SH-SY5Y (cell line): ENCODE measurements at regions not wholly inside any gene's neighbourhood (a gene's known extent, or its start where the extent isn't known, plus 50 kb on each side); places are given as distances from the start of the nearest gene placed in this dataset.

ENCODE experiments used
- GATA2 ChIP-seq: IDR thresholded peaks from 2 replicates; pipeline ENCODE4 v1.6.1; 2011; ENCODE audit warnings: mild to moderate bottlenecking, low read depth, low read length
- GATA3 ChIP-seq: IDR thresholded peaks from 2 replicates; pipeline ENCODE4 v1.6.1; 2011; ENCODE audit warnings: low read depth, mild to moderate bottlenecking, low read length, moderate library complexity

DNA sequence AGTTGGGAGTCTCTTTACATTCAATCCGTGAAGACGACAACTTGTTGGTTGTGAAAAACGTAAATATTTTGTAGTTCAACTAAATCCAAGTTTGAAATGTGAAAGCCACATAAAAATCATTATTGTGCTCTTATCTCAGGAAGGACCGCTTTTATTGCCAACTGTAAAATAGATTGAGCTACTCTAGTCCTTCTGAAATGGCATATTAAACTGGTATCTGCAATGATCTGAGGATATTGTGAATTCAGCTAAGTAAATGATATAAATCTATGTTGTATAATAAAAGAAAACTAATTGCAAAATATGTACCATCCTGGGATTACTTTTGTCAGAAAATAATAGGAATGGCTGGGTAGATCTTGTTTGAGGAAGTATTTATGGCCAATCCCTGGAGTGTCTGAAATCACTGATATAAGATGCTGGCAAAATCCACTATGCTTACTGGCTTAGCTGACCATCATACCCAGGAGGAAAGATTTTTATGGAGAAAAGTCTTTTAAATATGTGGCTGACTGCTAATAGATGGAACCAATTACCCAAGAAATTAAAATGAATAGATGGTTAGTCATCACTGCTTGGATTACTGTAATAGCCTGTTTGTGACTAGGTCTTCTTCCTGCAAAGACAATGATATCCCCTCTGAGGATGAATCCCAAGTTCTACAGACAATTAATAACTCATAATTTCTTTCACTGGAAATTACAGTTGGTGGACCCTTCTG is 191.8 kb downstream of the SEMA6D start:
- no peak for TF ChIP-seq GATA3

DNA sequence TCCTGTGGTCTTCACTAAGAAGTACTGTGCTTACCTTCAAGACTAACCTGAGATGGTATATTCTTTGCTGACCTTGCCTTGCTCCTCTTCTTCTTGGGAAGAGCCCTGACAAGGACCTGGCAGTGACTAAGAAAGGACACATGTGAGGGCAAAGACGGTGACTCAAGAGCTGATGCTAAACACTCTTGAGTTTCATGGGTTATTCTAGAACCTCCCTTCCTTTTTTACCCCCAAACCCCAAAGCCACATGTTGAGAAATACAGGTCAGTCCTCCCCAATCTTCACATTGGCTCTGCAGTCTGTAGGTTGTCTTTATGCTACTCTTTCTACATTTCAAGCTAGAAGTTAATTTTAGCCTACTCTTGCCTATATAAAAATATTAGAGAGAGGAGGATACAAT is 200.6 kb downstream of the SEMA6D start:
- TF ChIP-seq GATA2: no peak
- TF ChIP-seq GATA3: no peak

DNA sequence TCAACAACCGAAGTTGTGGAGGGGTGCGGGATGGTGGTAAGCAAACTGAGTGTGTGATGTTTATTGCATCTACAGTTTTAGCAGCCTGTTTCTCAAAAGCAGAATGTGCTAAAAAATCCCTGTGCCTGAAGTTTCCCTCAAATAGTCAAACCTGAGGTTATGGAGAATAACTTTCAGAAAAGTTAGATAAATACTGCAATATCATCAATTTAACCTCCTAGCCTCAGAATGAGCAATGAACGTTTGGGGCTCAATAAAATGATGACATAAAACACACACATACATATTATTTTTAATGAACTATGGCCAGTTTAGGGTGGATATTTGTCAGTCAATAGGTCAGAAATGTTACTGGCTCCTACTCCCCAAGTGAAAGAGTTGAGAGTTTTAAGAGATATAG is 201.6 kb downstream of the SEMA6D start:
- TF ChIP-seq GATA2: no peak
- no peak for TF ChIP-seq GATA3

- no peak for TF ChIP-seq GATA2
- TF ChIP-seq GATA3: no peak
Measured at GRCh38 chr15:47924381-47924780, 196.4 kb upstream of the SLC24A5 start.

DNA sequence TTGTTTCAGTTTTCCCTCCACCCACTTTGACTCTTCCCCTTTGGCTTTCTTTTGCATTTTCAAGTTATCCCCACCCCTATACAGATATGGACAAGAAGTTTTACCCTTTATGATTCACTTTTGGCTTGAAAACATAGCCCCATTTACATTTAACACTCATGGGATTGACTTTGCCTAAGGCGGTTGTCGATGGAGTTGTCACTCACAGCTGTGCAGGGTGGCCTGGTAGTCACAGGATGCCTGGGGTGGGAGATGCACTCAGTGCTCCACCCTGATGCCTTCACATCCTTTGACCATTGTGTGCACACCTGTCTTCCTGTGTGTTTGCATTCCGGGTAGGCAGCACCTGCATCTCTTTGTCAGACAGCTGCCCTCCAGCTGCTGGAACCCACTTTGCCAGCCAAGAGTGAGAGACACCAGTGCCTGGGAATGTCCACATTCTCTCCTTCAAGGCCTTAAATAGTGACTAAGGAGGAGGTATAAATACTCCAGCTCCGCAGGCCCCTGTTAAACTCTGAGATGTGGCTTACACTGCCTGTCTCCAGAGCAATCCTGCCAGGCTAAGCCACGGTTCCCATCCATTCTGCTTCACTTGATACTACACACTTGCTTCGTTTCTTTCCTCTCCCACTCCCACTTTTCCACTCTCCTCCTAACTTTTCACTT is 191.5 kb upstream of the SLC24A5 start:
- TF ChIP-seq GATA3 (no peak), GATA2 (no peak)

DNA sequence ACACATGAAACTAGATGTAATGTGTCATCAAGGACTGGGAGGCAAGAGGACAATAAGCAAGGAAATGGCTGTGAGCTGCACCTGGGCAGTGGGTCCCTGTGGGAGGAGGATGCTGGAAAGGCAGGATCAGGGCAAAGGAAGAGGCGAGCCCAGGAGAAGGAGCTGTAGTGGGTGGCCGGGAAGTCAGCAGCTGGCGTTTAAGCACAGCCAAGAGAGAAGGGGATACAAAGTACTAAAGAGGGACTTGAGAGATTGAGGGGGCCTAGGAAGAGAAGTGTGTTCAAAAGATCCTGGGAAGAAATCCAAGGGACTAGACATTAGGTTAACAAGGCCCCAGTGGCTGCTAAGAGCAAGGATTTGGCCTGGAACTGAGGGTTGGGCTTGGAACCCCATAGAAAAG is 188.5 kb upstream of the SLC24A5 start:
- no peak for TF ChIP-seq GATA2
- no peak for TF ChIP-seq GATA3

- no peak for TF ChIP-seq GATA3
- TF ChIP-seq GATA2: peak; percentile 61; the same call in 1 of the 2 replicates
Measured at GRCh38 chr15:47932951-47933641, 187.7 kb upstream of the SLC24A5 start.

DNA sequence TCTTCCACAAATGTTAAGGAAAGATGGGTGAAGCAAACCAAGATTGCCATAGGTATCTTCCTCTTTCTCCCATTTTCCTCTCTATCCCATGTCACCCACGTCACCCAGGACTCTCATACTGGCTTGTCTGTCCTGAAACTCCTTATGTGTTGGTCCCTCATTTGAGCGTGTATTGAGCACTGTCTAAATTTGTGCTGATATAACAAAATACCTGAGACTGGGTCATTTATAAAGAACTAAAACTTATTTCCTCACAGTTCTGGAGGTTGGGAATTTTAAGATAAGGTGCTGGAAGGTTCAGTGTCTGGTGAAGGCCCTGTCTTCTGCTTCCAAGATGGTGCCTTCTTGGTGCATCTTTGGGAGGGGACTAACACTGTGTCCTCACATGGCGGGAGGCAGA is 186.9 kb upstream of the SLC24A5 start:
- no peak for TF ChIP-seq GATA3

- no peak for TF ChIP-seq GATA3
- no peak for TF ChIP-seq GATA2
Measured at GRCh38 chr15:47934342-47934741, 186.4 kb upstream of the SLC24A5 start.

DNA sequence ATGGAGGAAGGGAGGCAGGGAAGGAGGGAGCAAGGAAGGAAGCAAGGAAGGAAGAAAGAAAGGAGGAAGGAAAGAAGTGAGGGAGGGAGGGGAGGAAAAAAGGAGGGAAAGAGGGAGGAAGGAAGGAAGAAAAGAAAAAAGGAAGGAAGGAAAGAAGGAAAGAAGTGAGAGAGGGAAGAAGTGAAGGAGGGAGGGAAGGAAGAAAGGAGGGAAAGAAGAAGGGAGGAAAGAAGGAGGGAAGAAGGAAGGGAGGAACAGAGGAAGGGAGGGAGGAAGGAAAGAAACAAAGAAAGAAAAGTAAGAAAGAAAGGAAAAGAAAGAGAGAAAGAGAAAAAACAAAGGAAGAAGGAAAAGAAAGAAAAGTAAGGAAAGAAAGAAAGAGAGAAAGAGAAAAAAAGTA is 183.0 kb upstream of the SLC24A5 start:
- TF ChIP-seq GATA2 (no peak), GATA3 (no peak)

- no peak for TF ChIP-seq GATA3
- TF ChIP-seq GATA2: no peak
Measured at GRCh38 chr15:47944637-47945288, 176.0 kb upstream of the SLC24A5 start.

- TF ChIP-seq GATA3 (no peak), GATA2 (no peak)
Measured at GRCh38 chr15:47945872-47946650, 174.7 kb upstream of the SLC24A5 start.

- TF ChIP-seq GATA2: no peak
- no peak for TF ChIP-seq GATA3
Measured at GRCh38 chr15:47949815-47950214, 171.0 kb upstream of the SLC24A5 start.

DNA sequence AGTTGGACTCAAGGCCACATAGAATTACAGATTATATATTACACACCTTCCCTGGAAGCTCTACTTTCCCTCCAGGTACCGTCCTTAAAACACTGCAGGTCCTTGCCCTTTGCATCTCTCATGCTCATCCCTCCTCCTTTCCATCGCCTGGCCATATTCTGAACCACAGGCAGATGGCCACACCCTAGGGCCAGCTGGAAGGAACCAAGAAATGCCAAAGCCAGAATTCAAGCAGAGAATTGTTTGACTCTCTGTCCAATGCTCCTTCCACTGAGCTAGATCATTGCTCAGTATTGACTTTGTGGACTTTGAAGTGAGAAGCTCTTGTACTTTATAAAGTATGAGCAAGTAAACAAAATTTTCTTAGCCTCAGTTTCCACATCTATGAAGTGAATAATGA is 170.3 kb upstream of the SLC24A5 start:
- no peak for TF ChIP-seq GATA2
- no peak for TF ChIP-seq GATA3

DNA sequence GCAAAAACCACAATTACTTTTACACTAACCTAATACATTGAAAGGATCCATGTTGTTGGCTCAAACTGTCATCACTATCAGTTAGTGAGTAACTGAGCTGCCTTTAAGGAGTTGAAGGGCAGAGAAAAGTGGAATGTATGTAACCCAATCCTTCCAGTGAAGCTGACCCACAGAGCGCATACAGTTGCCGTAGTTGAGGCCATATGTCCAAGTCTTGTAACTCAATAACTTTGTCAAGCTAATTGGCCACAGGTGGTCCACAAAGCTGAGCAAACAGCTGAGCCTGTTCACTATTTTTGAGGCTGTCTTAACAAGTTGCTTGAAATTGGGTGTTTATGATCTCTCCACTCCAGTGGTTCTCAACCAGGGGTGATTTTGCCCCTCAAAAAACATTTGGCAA is 169.0 kb upstream of the SLC24A5 start:
- TF ChIP-seq GATA3 (no peak), GATA2 (no peak)
